Lung microvascular endothelial cell (primary cell): ENCODE measurements at regions not wholly inside any gene's neighbourhood (a gene's known extent, or its start where the extent isn't known, plus 50 kb on each side); places are given as distances from the start of the nearest gene placed in this dataset.
"Not testable (repeated sequence)": the region's sequence is repeated elsewhere in the genome, so short reads cannot be mapped to it uniquely, and the experiment has no call there.

Experiments used
- DNase-seq, 2 donors: peaks; one replicate each; pipeline versions ENCODE4 v3.0.0 to v3.0.0-alpha.2; 2010; ENCODE audit warnings: low read depth in 2 of 2

GRCh38 chr21:25254491-25255174 is 352.6 kb downstream of the MRPL39 start:
- no peak for DNase-seq

- no peak for DNase-seq
Observed at GRCh38 chr21:25246546-25246945, 360.7 kb downstream of the MRPL39 start.

- no peak for DNase-seq
Observed at GRCh38 chr21:25244735-25245134, 362.5 kb downstream of the MRPL39 start.

- DNase-seq, result no peak
Observed at GRCh38 chr21:25243808-25244207, 363.5 kb downstream of the MRPL39 start.

DNA sequence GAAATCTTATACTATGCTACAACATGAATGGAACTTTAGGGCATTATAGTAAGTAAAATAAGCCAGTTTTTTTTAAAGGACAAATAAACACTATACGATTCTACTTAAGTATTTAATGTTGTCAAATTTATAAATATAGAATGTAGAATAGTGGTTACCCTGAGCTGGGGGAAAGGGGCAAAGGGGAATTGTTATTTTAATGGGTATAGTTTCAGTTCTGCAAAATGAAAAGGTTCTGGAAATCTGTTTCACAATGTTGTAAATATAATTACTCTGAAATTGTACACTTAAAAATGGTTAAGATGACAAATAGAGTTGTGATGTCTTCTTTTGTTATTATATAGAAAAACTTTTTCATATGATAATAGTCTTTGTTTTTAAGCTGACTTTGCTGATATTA is 366.3 kb downstream of the MRPL39 start:
- DNase-seq, result no peak

DNA sequence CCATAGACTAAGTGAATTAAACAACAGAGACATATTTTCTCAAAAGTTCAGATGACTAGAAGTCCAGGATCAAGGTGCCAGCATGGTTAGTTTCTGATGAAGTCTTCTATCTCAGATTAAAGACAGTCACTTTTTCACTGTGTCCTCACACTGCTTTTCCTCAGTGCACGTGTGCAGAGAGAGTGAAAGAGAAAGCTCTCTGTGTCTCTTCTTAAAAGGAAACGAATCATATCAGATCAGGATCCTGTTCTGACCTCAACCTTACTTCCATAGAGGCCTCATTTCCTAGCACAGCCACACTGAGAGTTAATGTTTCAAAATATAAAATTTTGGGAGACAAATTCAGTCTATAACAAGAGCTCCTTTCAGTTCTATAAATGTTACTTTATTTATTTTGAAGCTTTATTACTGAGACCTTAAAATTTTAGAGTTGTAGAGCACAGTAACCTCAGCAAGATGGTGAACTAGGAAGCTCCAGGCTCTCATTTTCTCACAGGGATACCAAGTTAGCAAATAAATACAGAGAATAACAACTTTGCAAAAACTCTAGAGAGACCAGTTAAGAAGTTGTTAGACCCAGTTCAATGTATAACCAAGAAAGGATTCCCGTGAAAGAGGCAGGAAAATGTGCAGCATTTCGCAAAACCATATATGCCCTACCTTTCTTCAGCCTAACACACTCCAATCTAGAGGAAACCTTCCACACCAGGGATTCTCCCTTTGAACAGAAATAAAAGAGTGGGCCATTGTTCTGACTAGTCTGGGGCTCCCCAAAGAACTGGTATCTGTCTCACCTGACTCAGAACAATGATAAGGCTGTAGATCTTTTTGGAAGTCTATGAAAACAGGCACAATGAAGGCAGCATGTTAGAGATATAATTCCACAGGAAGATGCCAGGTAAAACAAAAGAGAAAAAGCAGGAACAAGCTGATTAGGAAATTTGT is 372.2 kb downstream of the MRPL39 start:
- no peak for DNase-seq

GRCh38 chr21:25220954-25221353 is 386.3 kb downstream of the MRPL39 start:
- no peak for DNase-seq

DNA sequence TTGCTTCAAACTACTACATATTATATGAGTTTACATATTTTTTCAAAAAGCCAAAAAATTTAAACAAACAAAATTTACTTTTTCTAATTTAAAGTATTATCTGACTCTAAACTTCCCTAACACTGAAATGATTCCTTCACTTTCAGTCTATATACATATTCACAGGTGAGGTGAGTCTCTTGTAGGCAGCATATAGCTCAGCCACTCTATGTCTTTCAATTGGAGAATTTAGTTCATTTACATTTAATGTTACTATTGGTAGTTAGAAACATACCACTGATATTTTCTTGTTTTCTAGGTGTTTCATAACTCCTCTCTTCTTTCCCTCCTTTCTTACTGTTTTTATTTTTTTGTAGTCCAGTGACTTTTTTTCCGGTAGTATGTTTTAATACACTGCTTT is 387.1 kb downstream of the MRPL39 start:
- no peak for DNase-seq

- no peak for DNase-seq
Observed at GRCh38 chr21:25215698-25216384, 391.4 kb downstream of the MRPL39 start.

DNA sequence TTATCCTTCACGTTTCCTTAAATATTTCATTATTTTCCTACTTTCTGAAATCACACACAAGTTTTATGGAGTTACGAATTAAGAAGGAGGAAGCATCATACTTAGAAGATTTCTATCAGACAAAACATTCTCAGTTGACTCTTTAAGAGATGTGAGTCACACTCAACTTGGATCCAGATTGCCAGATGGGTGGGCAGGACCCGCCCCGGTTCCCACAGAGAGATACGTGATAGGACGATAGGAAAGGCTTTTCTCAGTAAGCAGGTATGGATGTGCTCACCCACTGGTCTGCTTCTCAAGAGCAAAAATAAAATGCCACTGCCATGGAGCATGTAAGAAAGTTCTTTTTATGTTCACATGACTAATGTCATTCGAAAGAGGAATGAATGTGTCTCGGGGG is 392.6 kb downstream of the MRPL39 start:
- no peak for DNase-seq

- DNase-seq, result no peak
Observed at GRCh38 chr21:25199944-25200343, 407.3 kb downstream of the MRPL39 start.

DNA sequence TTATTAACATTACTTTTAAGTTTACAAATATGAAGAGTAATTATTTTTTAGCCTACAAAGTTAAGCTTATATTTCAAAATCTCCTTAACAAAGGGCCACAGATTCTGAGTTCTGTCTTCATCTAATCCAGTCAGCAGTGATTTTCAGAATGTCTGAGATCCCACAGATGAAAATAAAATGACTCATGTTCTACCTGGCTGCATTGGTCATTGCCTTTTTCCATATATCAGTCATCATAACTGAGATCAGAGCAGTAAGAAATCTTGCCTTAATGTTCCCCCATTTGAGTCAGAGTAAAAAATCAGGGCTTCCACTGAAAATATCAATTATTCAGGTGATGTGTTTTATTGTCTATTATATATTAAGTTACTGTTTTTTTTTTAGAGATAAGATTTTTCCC is 416.1 kb downstream of the MRPL39 start:
- no peak for DNase-seq

DNA sequence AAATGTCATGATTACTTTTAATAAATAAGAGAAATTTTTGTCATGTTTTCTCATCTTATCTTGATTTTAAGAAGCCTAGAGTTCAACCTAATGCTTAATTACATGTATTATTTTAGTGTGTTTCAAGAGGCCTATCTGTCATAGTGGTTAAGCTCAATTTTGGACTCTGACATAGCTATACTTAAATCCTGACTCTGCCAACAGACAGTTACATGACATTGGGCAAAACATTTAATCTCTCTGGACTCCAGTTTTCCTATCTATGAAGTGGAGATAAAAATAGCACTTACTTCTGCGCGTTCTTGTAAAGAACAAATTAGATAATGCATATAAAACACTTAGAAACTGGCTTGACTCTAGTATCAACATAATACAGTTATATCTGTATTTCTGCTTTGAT is 417.8 kb downstream of the MRPL39 start:
- DNase-seq, result no peak

DNA sequence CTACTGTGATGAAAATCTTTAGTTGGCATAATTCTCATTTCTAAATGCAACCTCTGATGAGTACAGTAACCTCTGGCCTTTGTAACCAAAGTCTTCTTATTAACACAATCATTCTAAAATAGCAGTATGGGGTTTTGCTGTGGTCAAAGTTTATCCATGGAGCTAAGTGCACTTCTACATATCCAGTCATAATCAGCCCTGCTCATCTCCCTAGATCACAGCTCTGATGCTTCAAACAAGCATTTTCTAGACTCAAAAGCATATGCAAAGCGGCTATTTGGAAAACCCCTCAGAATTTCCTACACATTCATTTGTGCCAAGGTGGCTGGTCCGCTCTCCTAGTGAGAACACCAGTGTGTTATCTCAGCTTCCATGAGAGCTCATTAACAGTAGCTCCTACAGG is 418.6 kb downstream of the MRPL39 start:
- no peak for DNase-seq

GRCh38 chr21:25186273-25186672 is 421.0 kb downstream of the MRPL39 start:
- DNase-seq, result no peak

GRCh38 chr21:25183577-25183976 is 423.7 kb downstream of the MRPL39 start:
- no peak for DNase-seq

- DNase-seq, result not testable (repeated sequence)
Observed at GRCh38 chr21:25181690-25182089, 425.6 kb downstream of the MRPL39 start.

DNA sequence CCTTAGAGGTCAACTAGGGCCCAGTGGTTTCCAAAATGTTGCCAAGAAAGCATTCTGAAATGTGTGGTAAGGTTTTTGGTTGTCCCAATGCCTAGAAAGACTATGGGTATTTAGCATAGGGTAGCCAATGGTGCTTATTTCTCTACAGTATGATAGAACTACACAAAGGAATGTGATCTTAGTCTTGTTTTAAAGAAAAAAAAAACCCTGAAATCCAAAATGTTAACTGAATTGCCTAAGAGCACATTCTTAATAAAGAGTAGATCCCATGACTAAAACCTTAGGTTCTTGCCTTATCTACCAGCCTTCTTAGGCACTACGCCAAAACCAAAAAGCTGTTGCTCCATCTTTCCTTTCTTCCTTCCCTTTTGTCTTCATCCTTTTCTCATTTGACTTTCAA is 428.2 kb downstream of the MRPL39 start:
- DNase-seq, result no peak

DNA sequence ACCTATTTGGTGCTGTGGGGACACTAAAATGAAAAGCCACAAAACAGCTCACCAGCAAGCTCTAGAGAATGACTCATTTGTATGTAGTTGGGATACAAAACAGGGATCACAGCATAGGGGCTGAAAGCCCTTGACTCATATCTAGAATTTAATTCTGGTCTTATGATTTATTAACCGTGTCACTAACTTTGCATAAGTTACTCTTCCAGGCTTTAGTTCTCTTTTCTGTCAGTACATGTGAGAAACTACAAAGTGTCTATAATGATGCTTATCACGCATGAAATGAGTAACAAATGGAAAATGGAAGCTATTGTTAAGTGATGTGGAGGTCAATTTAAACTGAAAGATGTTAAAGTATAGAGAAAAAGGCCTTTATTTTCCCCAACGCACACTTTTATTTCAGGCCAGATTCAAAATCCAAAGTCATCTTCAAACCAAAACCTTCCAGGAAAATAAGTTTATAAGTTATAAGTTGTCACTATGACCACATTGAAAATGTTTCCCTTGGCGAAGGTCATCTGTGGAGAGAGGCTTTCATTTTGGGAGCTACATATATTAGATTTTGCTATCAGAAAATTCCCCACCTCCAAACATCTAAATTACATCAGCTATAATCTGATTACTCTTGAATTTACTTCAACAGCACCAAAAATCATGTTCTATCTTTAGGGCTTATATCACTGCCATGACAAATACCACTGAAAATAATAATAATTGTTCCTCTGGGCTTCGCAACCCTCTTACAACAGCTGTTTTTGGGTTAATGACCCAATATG is 430.5 kb downstream of the MRPL39 start:
- no peak for DNase-seq

GRCh38 chr21:25175938-25176337 is 431.3 kb downstream of the MRPL39 start:
- no peak for DNase-seq

GRCh38 chr21:25171438-25171837 is 435.8 kb downstream of the MRPL39 start:
- no peak for DNase-seq

GRCh38 chr21:25170681-25171080 is 436.6 kb downstream of the MRPL39 start:
- no peak for DNase-seq
